Large intestine (tissue), 3 donors: ENCODE measurements at regions not wholly inside any gene's neighbourhood (a gene's known extent, or its start where the extent isn't known, plus 50 kb on each side); places are given as distances from the start of the nearest gene placed in this dataset.

Experiments
- DNase-seq, 2 donors: peaks; one replicate each; pipeline versions ENCODE4 v3.0.0 to v3.0.0-alpha.2; 2013
- H3K27ac ChIP-seq: one replicate; pipeline ENCODE4 v1.5.1; 2013; ENCODE audit warnings: low read length
- H3K27me3 ChIP-seq: 2 replicates; pipeline ENCODE4 v1.6.1; 2013; ENCODE audit warnings: low read length; ENCODE audit not compliant: control insufficient read depth, insufficient read depth
- H3K36me3 ChIP-seq: 2 replicates; pipeline ENCODE4 v1.6.1; 2013; ENCODE audit warnings: low read length; ENCODE audit not compliant: control insufficient read depth, insufficient read depth
- H3K4me1 ChIP-seq: one replicate; pipeline ENCODE4 v1.6.1; 2013; ENCODE audit warnings: low read length; ENCODE audit not compliant: control insufficient read depth, insufficient read depth
- H3K4me3 ChIP-seq: one replicate; pipeline ENCODE4 v1.5.1; 2013; ENCODE audit warnings: low read length
- H3K9me3 ChIP-seq: one replicate; pipeline ENCODE4 v1.6.1; 2013; ENCODE audit warnings: mild to moderate bottlenecking, low read depth, low read length, moderate library complexity; ENCODE audit not compliant: control insufficient read depth
- WGBS: methylation state at CpG from one replicate; pipeline ENCODE4 v1.1.5; 2013; ENCODE audit warnings: low lambda C conversion rate; ENCODE audit not compliant: insufficient coverage; 5-methylcytosine and 5-hydroxymethylcytosine counted together

GRCh38 chrX:125012585-125012984, 307.1 kb upstream of the TEX13C start:
- H3K36me3 ChIP-seq: no peaks in the 10 kb centered on the region
- H3K27me3 ChIP-seq: no peaks in the 10 kb centered on the region
- WGBS: no CpG with 5 or more reads among the region's 3 CpGs
- no peaks in the 10 kb centered on the region for H3K4me1 ChIP-seq
- H3K4me3 ChIP-seq: no peak overlapping the region
- H3K27ac ChIP-seq: no peak overlapping the region
- no peaks in the 10 kb centered on the region for H3K9me3 ChIP-seq
- no peak for DNase-seq

DNA sequence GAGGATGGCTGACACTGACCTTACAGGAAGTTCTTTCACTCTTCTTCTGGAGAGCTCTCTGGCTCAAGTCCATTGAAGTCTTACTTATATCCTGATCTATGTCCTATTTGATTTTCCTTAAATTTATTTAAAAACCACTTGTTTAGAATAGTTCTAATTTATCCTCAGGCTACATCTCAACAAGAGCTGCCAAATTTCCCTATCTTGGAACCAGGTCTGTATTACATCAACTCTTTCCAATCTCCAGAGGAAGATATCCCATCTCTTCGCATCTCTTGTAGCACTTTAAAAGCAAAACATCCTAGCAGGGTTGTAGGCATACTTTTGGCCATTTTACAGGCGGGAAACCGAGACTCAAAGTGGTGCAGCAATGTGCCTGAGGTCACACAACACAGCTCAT, 290.5 kb upstream of the TEX13C start:
- no peak for DNase-seq
- Histone ChIP-seq H3K9me3 (no peaks in the 10 kb centered on the region), H3K36me3 (no peaks in the 10 kb centered on the region), H3K4me3 (no peak overlapping the region), H3K4me1 (no peaks in the 10 kb centered on the region), H3K27ac (no peak overlapping the region), H3K27me3 (no peaks in the 10 kb centered on the region)
- no CpG with 5 or more reads among the region's 3 CpGs for WGBS
